Subcutaneous abdominal adipose tissue (tissue), 5 donors: ENCODE measurements at regions not wholly inside any gene's neighbourhood (a gene's known extent, or its start where the extent isn't known, plus 50 kb on each side); places are given as distances from the start of the nearest gene placed in this dataset.

ENCODE experiments used
- H3K27ac ChIP-seq: one replicate; pipeline ENCODE4 v1.7.0; 2013; ENCODE audit warnings: low read depth, mild to moderate bottlenecking, inconsistent platforms, low read length, moderate library complexity
- H3K27me3 ChIP-seq, 5 donors: one replicate each; pipeline ENCODE4 v1.7.0; 2013; ENCODE audit warnings: low read length in 5 of 5, inconsistent platforms in 1 of 5; ENCODE audit not compliant: control insufficient read depth in 5 of 5, insufficient read depth in 4 of 5
- H3K36me3 ChIP-seq, 5 donors: one replicate each; pipeline ENCODE4 v1.7.0; 2013; ENCODE audit warnings: low read length in 5 of 5; ENCODE audit not compliant: control insufficient read depth in 5 of 5, insufficient read depth in 5 of 5
- H3K4me1 ChIP-seq, 5 donors: one replicate each; pipeline ENCODE4 v1.7.0; 2013; ENCODE audit warnings: low read length in 5 of 5, mild to moderate bottlenecking in 3 of 5, moderate library complexity in 1 of 5; ENCODE audit not compliant: control insufficient read depth in 5 of 5, insufficient read depth in 5 of 5
- H3K4me3 ChIP-seq, 5 donors: one replicate each; pipeline ENCODE4 v1.7.0; 2013; ENCODE audit warnings: low read length in 5 of 5, low read depth in 1 of 5
- H3K9ac ChIP-seq, 5 donors: one replicate each; pipeline ENCODE4 v1.7.0; 2013; ENCODE audit warnings: low read length in 5 of 5, mild to moderate bottlenecking in 4 of 5, moderate library complexity in 3 of 5
- H3K9me3 ChIP-seq, 5 donors: one replicate each; pipeline ENCODE4 v1.7.0; 2013; ENCODE audit warnings: low read length in 5 of 5; ENCODE audit not compliant: control insufficient read depth in 5 of 5
- donor health status: healthy.
- donor health status: healthy.
- donor health status: healthy.
- donor health status: healthy.
- donor health status: healthy.

DNA sequence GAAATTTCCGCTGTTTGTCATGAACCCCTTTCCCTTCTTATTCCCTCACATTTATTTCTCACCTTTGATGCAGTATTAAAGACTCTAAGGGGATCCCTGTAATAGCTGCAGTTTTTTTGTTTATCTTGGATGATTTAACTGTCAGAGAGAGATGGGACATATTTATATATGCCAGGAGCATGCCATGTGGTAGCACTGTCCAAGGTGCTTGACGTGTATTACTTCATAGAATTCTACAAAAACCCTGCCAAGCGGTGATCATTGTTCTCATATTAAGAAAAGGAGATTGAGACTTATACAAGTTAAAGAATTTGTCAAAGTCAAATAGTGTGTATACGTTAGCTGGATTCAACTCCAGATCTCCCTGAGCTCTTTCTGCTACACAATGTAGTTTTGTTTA is 78.2 kb downstream of the SPRY1 start:
- Histone ChIP-seq H3K27me3 (no peaks in the 10 kb centered on the region), H3K4me1 (peaks cover 0 to 27% (median 17%) of the 10 kb centered on the region in 5 donors), H3K36me3 (no peaks in the 10 kb centered on the region), H3K9ac (no peak overlapping the region), H3K27ac (no peak overlapping the region), H3K4me3 (no peak overlapping the region), H3K9me3 (no peaks in the 10 kb centered on the region)

- H3K9ac ChIP-seq = no peak overlapping the region
- no peak overlapping the region for H3K27ac ChIP-seq
- no peaks in the 10 kb centered on the region for H3K36me3 ChIP-seq
- H3K9me3 ChIP-seq = no peaks in the 10 kb centered on the region
- H3K27me3 ChIP-seq = no peaks in the 10 kb centered on the region
- peaks cover 0 to 30% (median 17%) of the 10 kb centered on the region in 5 donors for H3K4me1 ChIP-seq
- no peak overlapping the region for H3K4me3 ChIP-seq
Observed at GRCh38 chr4:123476089-123476488, 79.5 kb downstream of the SPRY1 start.

GRCh38 chr4:123477711-123478209 is 81.2 kb downstream of the SPRY1 start:
- no peak overlapping the region for H3K4me3 ChIP-seq
- no peaks in the 10 kb centered on the region for H3K36me3 ChIP-seq
- H3K27me3 ChIP-seq = no peaks in the 10 kb centered on the region
- peak overlapping the region; percentile 54 for H3K27ac ChIP-seq
- peaks cover 0 to 30% (median 17%) of the 10 kb centered on the region in 5 donors for H3K4me1 ChIP-seq
- H3K9me3 ChIP-seq = no peaks in the 10 kb centered on the region
- H3K9ac ChIP-seq = no peak overlapping the region

GRCh38 chr4:123478859-123479345 is 82.3 kb downstream of the SPRY1 start:
- Histone ChIP-seq H3K4me3 (peak overlapping the region in 1 of 5 donors; percentile 39), H3K27me3 (no peaks in the 10 kb centered on the region), H3K36me3 (no peaks in the 10 kb centered on the region), H3K4me1 (peaks cover 0 to 27% (median 17%) of the 10 kb centered on the region in 5 donors), H3K9ac (peak overlapping the region in 1 of 5 donors; percentile 44), H3K27ac (peak overlapping the region; percentile 54), H3K9me3 (no peaks in the 10 kb centered on the region)

GRCh38 chr4:123479944-123480343 is 83.3 kb downstream of the SPRY1 start:
- Histone ChIP-seq H3K4me1 (peaks cover 0 to 27% (median 17%) of the 10 kb centered on the region in 5 donors), H3K4me3 (no peak overlapping the region), H3K9ac (no peak overlapping the region), H3K27ac (no peak overlapping the region), H3K27me3 (no peaks in the 10 kb centered on the region), H3K9me3 (no peaks in the 10 kb centered on the region), H3K36me3 (no peaks in the 10 kb centered on the region)

DNA sequence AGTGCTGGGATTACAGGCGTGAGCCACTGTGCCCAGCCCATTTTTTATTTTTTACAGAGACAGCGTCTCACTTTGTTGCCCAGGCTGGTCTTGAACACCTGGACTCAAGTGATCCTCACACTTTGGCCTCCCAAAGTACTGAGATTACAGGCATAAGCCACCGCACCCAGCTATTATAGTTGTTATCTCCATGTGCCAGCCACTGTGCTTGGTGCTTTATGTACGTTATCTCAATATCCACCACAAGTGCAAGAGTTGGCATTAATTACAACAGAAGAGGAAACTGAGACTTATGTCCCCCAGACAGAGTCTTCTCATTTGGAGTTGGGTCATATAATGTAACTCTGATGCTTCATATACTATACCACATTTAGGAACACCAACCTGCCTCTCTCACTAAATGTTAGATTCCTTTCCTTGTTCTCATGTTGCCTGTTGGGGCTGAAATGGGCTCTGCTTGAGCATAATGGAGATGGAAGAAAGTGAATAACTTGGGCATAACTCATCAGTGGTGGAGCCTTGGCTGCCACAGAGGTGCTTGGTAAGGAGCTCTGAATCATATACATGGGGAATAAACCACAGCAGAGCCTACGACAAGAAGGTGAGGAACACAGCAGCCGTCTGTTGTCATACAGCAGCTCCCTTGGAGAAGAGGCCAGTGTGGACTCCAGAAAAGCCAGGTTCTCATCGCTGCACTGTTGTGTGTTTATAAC is 84.3 kb downstream of the SPRY1 start:
- no peak overlapping the region for H3K9ac ChIP-seq
- no peaks in the 10 kb centered on the region for H3K36me3 ChIP-seq
- no peaks in the 10 kb centered on the region for H3K9me3 ChIP-seq
- no peak overlapping the region for H3K4me3 ChIP-seq
- H3K27me3 ChIP-seq = no peaks in the 10 kb centered on the region
- H3K4me1 ChIP-seq = peaks cover 0 to 27% (median 17%) of the 10 kb centered on the region in 5 donors
- no peak overlapping the region for H3K27ac ChIP-seq

DNA sequence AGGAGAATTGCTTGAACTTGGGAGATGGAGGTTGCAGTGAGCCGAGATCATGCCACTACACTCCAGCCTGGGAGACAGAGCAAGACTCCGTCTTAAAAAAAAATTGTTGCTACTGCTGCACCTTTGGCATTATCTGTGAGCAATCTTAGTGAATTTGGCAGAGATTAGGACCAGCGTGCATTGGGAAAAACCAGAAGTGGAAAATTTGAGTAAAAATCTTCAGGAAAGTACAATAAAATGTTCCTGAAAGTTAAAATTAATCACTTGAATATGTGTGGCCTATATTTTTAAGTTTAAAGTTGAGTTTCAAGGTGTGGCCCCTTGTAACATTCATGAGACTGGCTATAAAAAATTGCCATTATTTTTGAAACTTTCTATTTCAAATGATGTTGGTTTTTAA is 85.1 kb downstream of the SPRY1 start:
- Histone ChIP-seq H3K4me1 (peaks cover 0 to 27% (median 17%) of the 10 kb centered on the region in 5 donors), H3K27me3 (no peaks in the 10 kb centered on the region), H3K9ac (no peak overlapping the region), H3K9me3 (no peaks in the 10 kb centered on the region), H3K36me3 (no peaks in the 10 kb centered on the region), H3K4me3 (no peak overlapping the region), H3K27ac (no peak overlapping the region)

GRCh38 chr4:123484291-123484926 is 87.8 kb downstream of the SPRY1 start:
- Histone ChIP-seq H3K9me3 (no peaks in the 10 kb centered on the region), H3K4me1 (peaks cover 0 to 8% (median 1%) of the 10 kb centered on the region in 5 donors), H3K36me3 (no peaks in the 10 kb centered on the region), H3K4me3 (no peak overlapping the region), H3K27ac (no peak overlapping the region), H3K27me3 (no peaks in the 10 kb centered on the region), H3K9ac (no peak overlapping the region)

GRCh38 chr4:123485601-123486000 is 89.0 kb downstream of the SPRY1 start:
- no peaks in the 10 kb centered on the region for H3K36me3 ChIP-seq

GRCh38 chr4:123488916-123489315 is 92.3 kb downstream of the SPRY1 start:
- no peaks in the 10 kb centered on the region for H3K27me3 ChIP-seq
- H3K9me3 ChIP-seq = no peaks in the 10 kb centered on the region
- H3K4me1 ChIP-seq = no peaks in the 10 kb centered on the region
- no peak overlapping the region for H3K4me3 ChIP-seq
- H3K36me3 ChIP-seq = no peaks in the 10 kb centered on the region
- no peak overlapping the region for H3K9ac ChIP-seq
- H3K27ac ChIP-seq = no peak overlapping the region

More at GRCh38 chr4:123485601-123486000, 89.0 kb downstream of the SPRY1 start:
- Histone ChIP-seq H3K27ac (no peak overlapping the region), H3K27me3 (no peaks in the 10 kb centered on the region), H3K4me3 (no peak overlapping the region), H3K4me1 (no peaks in the 10 kb centered on the region), H3K9me3 (no peaks in the 10 kb centered on the region), H3K9ac (no peak overlapping the region)
